AG20443 (cell line): ENCODE measurements at regions not wholly inside any gene's neighbourhood (a gene's known extent, or its start where the extent isn't known, plus 50 kb on each side); places are given as distances from the start of the nearest gene placed in this dataset.

ENCODE experiments used
- DNase-seq: peaks from one replicate; pipeline ENCODE4 v3.0.0; 2012; ENCODE audit warnings: low spot score, mixed read lengths

- no peak for DNase-seq
Observed at GRCh38 chr10:43815181-43815885, 166.7 kb upstream of the ZNF32 start.

GRCh38 chr10:43814663-43815062, 166.0 kb upstream of the ZNF32 start:
- DNase-seq, result no peak

- no peak for DNase-seq
Observed at GRCh38 chr10:43811871-43812270, 163.2 kb upstream of the ZNF32 start.

- DNase-seq, result peak; percentile 92
Observed at GRCh38 chr10:43809211-43809930, 160.7 kb upstream of the ZNF32 start.

GRCh38 chr10:43808136-43808535, 159.5 kb upstream of the ZNF32 start:
- DNase-seq, result no peak

GRCh38 chr10:43806831-43807640, 158.4 kb upstream of the ZNF32 start:
- DNase-seq, result no peak

GRCh38 chr10:43803791-43804190, 155.1 kb upstream of the ZNF32 start:
- DNase-seq, result no peak

GRCh38 chr10:43802988-43803696, 154.5 kb upstream of the ZNF32 start:
- no peak for DNase-seq

- no peak for DNase-seq
Observed at GRCh38 chr10:43801626-43802025, 152.9 kb upstream of the ZNF32 start.

- DNase-seq, result no peak
Observed at GRCh38 chr10:43801140-43801539, 152.5 kb upstream of the ZNF32 start.

GRCh38 chr10:43796781-43797180, 148.1 kb upstream of the ZNF32 start:
- DNase-seq, result no peak

- DNase-seq, result no peak
Observed at GRCh38 chr10:43795639-43796038, 147.0 kb upstream of the ZNF32 start.

- no peak for DNase-seq
Observed at GRCh38 chr10:43795093-43795492, 146.4 kb upstream of the ZNF32 start.

GRCh38 chr10:43794181-43794815, 145.6 kb upstream of the ZNF32 start:
- no peak for DNase-seq

GRCh38 chr10:43793704-43794103, 145.0 kb upstream of the ZNF32 start:
- peak; percentile 38 for DNase-seq

- no peak for DNase-seq
Observed at GRCh38 chr10:43790147-43790546, 141.5 kb upstream of the ZNF32 start.

GRCh38 chr10:43785252-43785651, 136.6 kb upstream of the ZNF32 start:
- DNase-seq, result no peak

- DNase-seq, result no peak
Observed at GRCh38 chr10:43782814-43783213, 134.1 kb upstream of the ZNF32 start.

- no peak for DNase-seq
Observed at GRCh38 chr10:43781480-43782361, 133.0 kb upstream of the ZNF32 start.

- no peak for DNase-seq
Observed at GRCh38 chr10:43778571-43778970, 129.9 kb upstream of the ZNF32 start.

- DNase-seq, result no peak
Observed at GRCh38 chr10:43775384-43775783, 126.7 kb upstream of the ZNF32 start.
